MCF 10A (cell line): ENCODE measurements at regions not wholly inside any gene's neighbourhood (a gene's known extent, or its start where the extent isn't known, plus 50 kb on each side); places are given as distances from the start of the nearest gene placed in this dataset.
"Not testable (repeated sequence)": the region's sequence is repeated elsewhere in the genome, so short reads cannot be mapped to it uniquely, and the experiment has no call there.

ENCODE experiments used
- BruUV-seq: library from RNA; stranded (reverse); fragments of 400-500 nt; replicated peaks from 2 replicates; lab custom pipeline; 2021; lab: Mats Ljungman, UMichigan
- CTCF ChIA-PET: fragments of 300-600 bp; sonication (Branson Sonifier 250); formaldehyde crosslinking; extraction: SDS; loops from one replicate; lab custom pipeline; 2021; ENCODE audit warnings: antibody characterized with exemption, inconsistent platforms; lab: Yijun Ruan, JAX
- POLR2A ChIA-PET: fragments of 300-600, 350-650 bp; sonication (Branson Sonifier 250); formaldehyde crosslinking; extraction: SDS; loops from one replicate; lab custom pipeline; 2020; ENCODE audit warnings: antibody characterized with exemption, inconsistent platforms; lab: Yijun Ruan, JAX
- DNase-seq: peaks from one replicate; pipeline ENCODE4 v3.0.0-alpha.2; 2018; ENCODE audit not compliant: unreplicated experiment
- H3K27ac Mint-ChIP-seq: one replicate; pipeline ENCODE4 v1.8.0; 2022; ENCODE audit warnings: mild to moderate bottlenecking, low read depth, mixed read lengths; ENCODE audit not compliant: unreplicated experiment
- H3K27me3 Mint-ChIP-seq: one replicate; pipeline ENCODE4 v1.8.0; 2022; ENCODE audit warnings: mixed read lengths; ENCODE audit not compliant: insufficient read depth, unreplicated experiment
- H3K36me3 Mint-ChIP-seq: one replicate; pipeline ENCODE4 v1.8.0; 2022; ENCODE audit warnings: mild to moderate bottlenecking, moderate library complexity, mixed read lengths; ENCODE audit not compliant: insufficient read depth, unreplicated experiment
- H3K4me1 Mint-ChIP-seq: one replicate; pipeline ENCODE4 v1.8.0; 2022; ENCODE audit warnings: mixed read lengths; ENCODE audit not compliant: insufficient read depth, unreplicated experiment
- H3K4me3 Mint-ChIP-seq: one replicate; pipeline ENCODE4 v1.8.0; 2022; ENCODE audit warnings: mild to moderate bottlenecking, moderate library complexity, mixed read lengths; ENCODE audit not compliant: unreplicated experiment
- H3K9me3 Mint-ChIP-seq: one replicate; pipeline ENCODE4 v1.8.0; 2022; ENCODE audit warnings: mixed read lengths; ENCODE audit not compliant: unreplicated experiment
- intact Hi-C: fragments of 100-400 bp; cut with micrococcal nuclease; formaldehyde crosslinking; loops from 2 replicates; pipeline ENCODE4 v1.14.1; 2022
- TF ChIP-seq, protein P1 (sequence below): fragments of 200-600 bp; IDR thresholded peaks from one replicate; pipeline ENCODE4 v1.8.0; 2022; ENCODE audit warnings: antibody characterized with exemption, mild to moderate bottlenecking; ENCODE audit not compliant: unreplicated experiment

- H3K36me3 Mint-ChIP-seq: no peaks in the 10 kb centered on the region
- no peaks in the 10 kb centered on the region for H3K4me1 Mint-ChIP-seq
- no peak overlapping the region for H3K4me3 Mint-ChIP-seq
- ChIA-PET CTCF (interaction anchor here (0.6 kb wide), 1 partner anchor 23 kb away, joined by 4 read pairs; no protein-coding TSS in a partner anchor), POLR2A (no interaction called here)
- intact Hi-C loops: no loop called here
- peaks cover 9% of the 10 kb centered on the region for H3K9me3 Mint-ChIP-seq
- H3K27me3 Mint-ChIP-seq: no peaks in the 10 kb centered on the region
- DNase-seq: no peak
- BruUV-seq: no TSS peak
- TF ChIP-seq, protein P1, sequence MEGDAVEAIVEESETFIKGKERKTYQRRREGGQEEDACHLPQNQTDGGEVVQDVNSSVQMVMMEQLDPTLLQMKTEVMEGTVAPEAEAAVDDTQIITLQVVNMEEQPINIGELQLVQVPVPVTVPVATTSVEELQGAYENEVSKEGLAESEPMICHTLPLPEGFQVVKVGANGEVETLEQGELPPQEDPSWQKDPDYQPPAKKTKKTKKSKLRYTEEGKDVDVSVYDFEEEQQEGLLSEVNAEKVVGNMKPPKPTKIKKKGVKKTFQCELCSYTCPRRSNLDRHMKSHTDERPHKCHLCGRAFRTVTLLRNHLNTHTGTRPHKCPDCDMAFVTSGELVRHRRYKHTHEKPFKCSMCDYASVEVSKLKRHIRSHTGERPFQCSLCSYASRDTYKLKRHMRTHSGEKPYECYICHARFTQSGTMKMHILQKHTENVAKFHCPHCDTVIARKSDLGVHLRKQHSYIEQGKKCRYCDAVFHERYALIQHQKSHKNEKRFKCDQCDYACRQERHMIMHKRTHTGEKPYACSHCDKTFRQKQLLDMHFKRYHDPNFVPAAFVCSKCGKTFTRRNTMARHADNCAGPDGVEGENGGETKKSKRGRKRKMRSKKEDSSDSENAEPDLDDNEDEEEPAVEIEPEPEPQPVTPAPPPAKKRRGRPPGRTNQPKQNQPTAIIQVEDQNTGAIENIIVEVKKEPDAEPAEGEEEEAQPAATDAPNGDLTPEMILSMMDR: no peak
- H3K27ac Mint-ChIP-seq: no peak overlapping the region
Observed at GRCh38 chr16:9155871-9156270, 64.4 kb downstream of the HAPSTR1 start.

DNA sequence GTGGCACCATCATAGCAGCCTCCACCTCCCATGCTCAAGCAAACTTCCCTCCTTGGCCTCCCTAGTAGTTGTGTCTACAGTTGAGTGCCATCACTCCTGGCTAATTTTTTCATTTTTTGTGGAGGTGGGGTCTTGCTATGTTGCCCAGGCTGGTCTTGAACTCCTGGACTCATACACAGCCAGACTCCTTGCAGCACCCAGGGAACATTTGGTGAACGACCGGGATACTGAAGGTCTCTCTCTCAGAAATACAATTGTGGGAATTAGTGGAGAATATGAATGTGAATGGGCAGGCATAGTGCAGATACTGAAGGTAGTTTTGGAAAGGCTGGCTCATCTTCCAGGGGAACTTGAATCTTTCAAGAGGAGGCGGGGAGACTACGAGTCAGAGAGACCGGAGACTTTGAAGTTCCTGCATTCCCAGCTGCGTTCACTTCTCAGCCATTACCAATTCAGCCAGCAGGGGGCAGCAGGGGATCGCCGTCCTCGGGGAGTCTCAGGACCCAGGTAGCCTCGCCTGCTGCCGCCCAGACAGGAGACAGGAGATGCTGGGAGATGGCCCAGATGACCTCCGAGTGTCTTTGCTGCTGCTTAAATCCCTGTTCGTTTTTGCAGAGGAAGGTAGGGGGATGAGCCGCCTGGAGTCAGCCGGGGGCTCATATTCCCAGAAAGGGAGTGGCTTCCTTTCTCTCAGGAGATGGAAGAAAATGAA lies 68.6 kb downstream of the HAPSTR1 start:
- TF ChIP-seq, protein P1: peak; percentile 65
- POLR2A ChIA-PET: no interaction called here
- Mint-ChIP-seq H3K36me3 (no peaks in the 10 kb centered on the region), H3K9me3 (no peaks in the 10 kb centered on the region), H3K4me3 (no peak overlapping the region), H3K4me1 (no peaks in the 10 kb centered on the region), H3K27ac (no peak overlapping the region), H3K27me3 (no peaks in the 10 kb centered on the region)
- CTCF ChIA-PET: interaction anchor here (0.6 to 1.4 kb wide), 13 partner anchors 12 to 1581 kb away, joined by 3 to 7 read pairs (median 3); partner anchors contain the start of gene GRIN2A
- DNase-seq: peak; percentile 68
- intact Hi-C loops: loop anchor here (1.0 to 10.0 kb wide), 2 partner anchors 1021 to 1345 kb away; no protein-coding TSS in a partner anchor
- BruUV-seq: no TSS peak

GRCh38 chr16:9160551-9160911 lies 69.1 kb downstream of the HAPSTR1 start:
- POLR2A ChIA-PET: no interaction called here
- no TSS peak for BruUV-seq
- H3K27me3 Mint-ChIP-seq: no peaks in the 10 kb centered on the region

GRCh38 chr16:9165681-9166080 lies 74.2 kb downstream of the HAPSTR1 start:
- no peak overlapping the region for H3K27ac Mint-ChIP-seq
- ChIA-PET CTCF (interaction anchor here (1.2 kb wide), 1 partner anchor 26 kb away, joined by 3 read pairs; no protein-coding TSS in a partner anchor), POLR2A (interaction anchor here (0.7 kb wide), 1 partner anchor 172 kb away, joined by 3 read pairs; no protein-coding TSS in a partner anchor)
- no peaks in the 10 kb centered on the region for H3K4me1 Mint-ChIP-seq
- H3K9me3 Mint-ChIP-seq: no peaks in the 10 kb centered on the region
- no TSS peak for BruUV-seq
- H3K36me3 Mint-ChIP-seq: no peaks in the 10 kb centered on the region
- DNase-seq: no peak
- H3K27me3 Mint-ChIP-seq: no peaks in the 10 kb centered on the region
- intact Hi-C loops: loop anchor here (10.0 kb wide), 1 partner anchor 1339 kb away; no protein-coding TSS in a partner anchor
- no peak overlapping the region for H3K4me3 Mint-ChIP-seq
- TF ChIP-seq, protein P1: no peak

More at GRCh38 chr16:9160551-9160911, 69.1 kb downstream of the HAPSTR1 start:
- no peak overlapping the region for H3K4me3 Mint-ChIP-seq
- CTCF ChIA-PET: interaction anchor here (0.6 to 1.4 kb wide), 13 partner anchors 12 to 1580 kb away, joined by 3 to 7 read pairs (median 3); no protein-coding TSS in a partner anchor
- H3K4me1 Mint-ChIP-seq: no peaks in the 10 kb centered on the region
- no peaks in the 10 kb centered on the region for H3K9me3 Mint-ChIP-seq
- no peak for DNase-seq
- TF ChIP-seq, protein P1: no peak
- H3K27ac Mint-ChIP-seq: no peak overlapping the region
- H3K36me3 Mint-ChIP-seq: no peaks in the 10 kb centered on the region
- intact Hi-C loops: loop anchor here (1.0 to 10.0 kb wide), 2 partner anchors 1021 to 1344 kb away; no protein-coding TSS in a partner anchor

DNA sequence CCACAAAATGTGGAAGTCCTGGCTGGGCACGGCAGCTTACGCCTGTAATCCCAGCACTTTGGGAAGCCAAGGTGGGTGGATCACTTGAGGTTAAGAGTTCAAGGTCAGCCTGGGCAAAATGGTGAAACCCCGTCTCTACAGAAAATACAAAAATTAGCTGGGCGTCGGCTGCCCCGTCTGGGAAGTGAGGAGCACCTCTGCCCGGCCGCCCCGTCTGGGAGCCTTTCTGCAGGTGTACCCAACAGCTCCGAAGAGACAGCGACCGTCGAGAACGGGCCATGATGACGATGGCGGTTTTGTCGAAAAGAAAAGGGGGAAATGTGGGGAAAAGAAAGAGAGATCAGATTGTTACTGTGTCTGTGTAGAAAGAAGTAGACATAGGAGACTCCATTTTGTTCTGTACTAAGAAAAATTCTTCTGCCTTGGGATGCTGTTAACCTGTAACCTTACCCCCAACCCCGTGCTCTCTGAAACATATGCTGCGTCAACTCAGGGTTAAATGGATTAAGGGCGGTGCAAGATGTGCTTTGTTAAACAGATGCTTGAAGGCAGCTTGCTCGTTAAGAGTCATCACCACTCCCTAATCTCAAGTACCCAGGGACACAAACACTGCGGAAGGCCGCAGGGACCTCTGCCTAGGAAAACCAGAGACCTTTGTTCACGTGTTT lies 75.0 kb downstream of the HAPSTR1 start:
- intact Hi-C loops: loop anchor here (10.0 kb wide), 1 partner anchor 1338 kb away; no protein-coding TSS in a partner anchor
- H3K4me3 Mint-ChIP-seq, H3K27me3 Mint-ChIP-seq: not testable (repeated sequence)

More for the DNA sequence above, 75.0 kb downstream of the HAPSTR1 start:
- H3K27ac Mint-ChIP-seq, POLR2A ChIA-PET, H3K36me3 Mint-ChIP-seq, BruUV-seq, DNase-seq, H3K4me1 Mint-ChIP-seq, H3K9me3 Mint-ChIP-seq: not testable (repeated sequence)
- CTCF ChIA-PET: interaction anchor here (1.2 kb wide), 1 partner anchor 27 kb away, joined by 3 read pairs; no protein-coding TSS in a partner anchor
